CD4-positive, alpha-beta T cell (primary cell): ENCODE measurements at regions not wholly inside any gene's neighbourhood (a gene's known extent, or its start where the extent isn't known, plus 50 kb on each side); places are given as distances from the start of the nearest gene placed in this dataset.
A peak's percentile ranks its signal among the peaks of the same experiment; 100 is the strongest.
"Not testable (repeated sequence)": the region's sequence is repeated elsewhere in the genome, so short reads cannot be mapped to it uniquely, and the experiment has no call there.

ENCODE experiments used
- ATAC-seq: fragments of 200-7000 bp; cut with Tn5 transposase; one replicate; pipeline ENCODE4 v1.10.0; 2022; ENCODE audit warnings: mild to moderate bottlenecking; ENCODE audit not compliant: poor library complexity
- CTCF ChIA-PET: fragments of 350-600 bp; sonication (Branson Sonifier 250); formaldehyde crosslinking; loops from one replicate; lab custom pipeline; 2021; ENCODE audit warnings: antibody characterized with exemption, inconsistent platforms; lab: Charles Lee
- POLR2A ChIA-PET: fragments of 350-600 bp; sonication (Branson Sonifier 250); formaldehyde crosslinking; loops from one replicate; lab custom pipeline; 2021; ENCODE audit warnings: antibody characterized with exemption, inconsistent platforms; lab: Charles Lee
- DNase-seq, 14 experiments: peaks; one replicate each; pipeline ENCODE4 v3.0.0-alpha.2; 2013 to 2020; ENCODE audit warnings: mixed read lengths in 2 of 14
- H3K27ac ChIP-seq, 2 donors: one replicate each; pipeline versions ENCODE4 v1.5.1 to v1.7.0; 2013; ENCODE audit warnings: low read length in 2 of 2, low read depth in 1 of 2, mild to moderate bottlenecking in 1 of 2
- H3K27me3 ChIP-seq, 2 experiments: 1 replicate in 1 of 2; 2 replicates in 1 of 2; pipeline versions ENCODE4 v1.6.1 to v1.7.0; 2013; ENCODE audit warnings: low read length in 2 of 2, control low read depth in 1 of 2, mild to moderate bottlenecking in 1 of 2, moderate library complexity in 1 of 2; ENCODE audit not compliant: insufficient read depth in 2 of 2, control insufficient read depth in 1 of 2
- H3K36me3 ChIP-seq: one replicate; pipeline ENCODE4 v1.6.1; 2013; ENCODE audit warnings: low read length, control low read depth; ENCODE audit not compliant: insufficient read depth
- H3K4me1 ChIP-seq: one replicate; pipeline ENCODE4 v1.6.1; 2013; ENCODE audit warnings: low read length, control low read depth; ENCODE audit not compliant: insufficient read depth
- H3K4me3 ChIP-seq: one replicate; pipeline ENCODE4 v1.5.1; 2013; ENCODE audit warnings: mild to moderate bottlenecking, low read length, moderate library complexity
- H3K9me3 ChIP-seq, 2 experiments: 1 replicate in 1 of 2; 2 replicates in 1 of 2; pipeline versions ENCODE4 v1.6.1 to v1.7.0; 2013; ENCODE audit warnings: low read length in 2 of 2, mild to moderate bottlenecking in 2 of 2, control low read depth in 1 of 2, moderate library complexity in 1 of 2; ENCODE audit not compliant: control insufficient read depth in 1 of 2, insufficient read depth in 1 of 2
- H3K27ac Mint-ChIP-seq: one replicate; pipeline ENCODE4 v1.8.0; 2020; ENCODE audit warnings: mixed read lengths
- H3K27me3 Mint-ChIP-seq: one replicate; pipeline ENCODE4 v1.8.0; 2021; ENCODE audit warnings: mixed read lengths
- H3K36me3 Mint-ChIP-seq: one replicate; pipeline ENCODE4 v1.8.0; 2021; ENCODE audit warnings: low read depth, mixed read lengths
- H3K4me1 Mint-ChIP-seq: one replicate; pipeline ENCODE4 v1.8.0; 2021; ENCODE audit warnings: low read depth, mixed read lengths
- H3K4me3 Mint-ChIP-seq: one replicate; pipeline ENCODE4 v1.8.0; 2020; ENCODE audit warnings: mild to moderate bottlenecking, mixed read lengths
- H3K9me3 Mint-ChIP-seq: one replicate; pipeline ENCODE4 v1.8.0; 2020; ENCODE audit warnings: mixed read lengths
- intact Hi-C, 2 experiments: fragments of 100-400 bp; cut with DNase I in 1 of 2; cut with micrococcal nuclease in 1 of 2; formaldehyde crosslinking; loops; one replicate each; pipeline versions ENCODE4 v1.15.1 to v1.9.0; 2023 to 2025; cut with DNase I, micrococcal nuclease
- TF ChIP-seq, protein P1 (sequence below): fragments of 200-600 bp; IDR thresholded peaks from one replicate; pipeline ENCODE4 v1.8.0; 2022; ENCODE audit warnings: antibody characterized with exemption, mild to moderate bottlenecking

GRCh38 chr22:25331050-25331449 lies 111.6 kb downstream of the CRYBB2 start:
- no peaks in the 10 kb centered on the region for H3K27me3 Mint-ChIP-seq
- DNase-seq (no peak), ATAC-seq (no peak)
- no peak overlapping the region for H3K27ac Mint-ChIP-seq
- ChIA-PET POLR2A (no interaction called here), CTCF (no interaction called here)
- no peaks in the 10 kb centered on the region for H3K9me3 ChIP-seq
- no peaks in the 10 kb centered on the region for H3K36me3 ChIP-seq
- H3K27ac ChIP-seq: no peak overlapping the region
- no peaks in the 10 kb centered on the region for H3K4me1 Mint-ChIP-seq
- no peaks in the 10 kb centered on the region for H3K36me3 Mint-ChIP-seq
- no peaks in the 10 kb centered on the region for H3K27me3 ChIP-seq
- no peaks in the 10 kb centered on the region for H3K4me1 ChIP-seq
- intact Hi-C loops: no loop called here
- TF ChIP-seq, protein P1, sequence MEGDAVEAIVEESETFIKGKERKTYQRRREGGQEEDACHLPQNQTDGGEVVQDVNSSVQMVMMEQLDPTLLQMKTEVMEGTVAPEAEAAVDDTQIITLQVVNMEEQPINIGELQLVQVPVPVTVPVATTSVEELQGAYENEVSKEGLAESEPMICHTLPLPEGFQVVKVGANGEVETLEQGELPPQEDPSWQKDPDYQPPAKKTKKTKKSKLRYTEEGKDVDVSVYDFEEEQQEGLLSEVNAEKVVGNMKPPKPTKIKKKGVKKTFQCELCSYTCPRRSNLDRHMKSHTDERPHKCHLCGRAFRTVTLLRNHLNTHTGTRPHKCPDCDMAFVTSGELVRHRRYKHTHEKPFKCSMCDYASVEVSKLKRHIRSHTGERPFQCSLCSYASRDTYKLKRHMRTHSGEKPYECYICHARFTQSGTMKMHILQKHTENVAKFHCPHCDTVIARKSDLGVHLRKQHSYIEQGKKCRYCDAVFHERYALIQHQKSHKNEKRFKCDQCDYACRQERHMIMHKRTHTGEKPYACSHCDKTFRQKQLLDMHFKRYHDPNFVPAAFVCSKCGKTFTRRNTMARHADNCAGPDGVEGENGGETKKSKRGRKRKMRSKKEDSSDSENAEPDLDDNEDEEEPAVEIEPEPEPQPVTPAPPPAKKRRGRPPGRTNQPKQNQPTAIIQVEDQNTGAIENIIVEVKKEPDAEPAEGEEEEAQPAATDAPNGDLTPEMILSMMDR: no peak
- H3K4me3 Mint-ChIP-seq: no peak overlapping the region
- no peak overlapping the region for H3K4me3 ChIP-seq
- no peaks in the 10 kb centered on the region for H3K9me3 Mint-ChIP-seq

GRCh38 chr22:25331911-25332310 lies 112.5 kb downstream of the CRYBB2 start:
- H3K9me3 ChIP-seq, H3K4me1 Mint-ChIP-seq, H3K27me3 Mint-ChIP-seq, POLR2A ChIA-PET, H3K4me3 Mint-ChIP-seq, H3K27me3 ChIP-seq, H3K9me3 Mint-ChIP-seq, CTCF ChIA-PET, H3K27ac Mint-ChIP-seq, ATAC-seq, H3K36me3 Mint-ChIP-seq, H3K4me3 ChIP-seq, H3K4me1 ChIP-seq, DNase-seq, H3K36me3 ChIP-seq, intact Hi-C loops, H3K27ac ChIP-seq: not testable (repeated sequence)

- Histone ChIP-seq H3K36me3 (no peaks in the 10 kb centered on the region), H3K27ac (no peak overlapping the region), H3K27me3 (no peaks in the 10 kb centered on the region), H3K4me3 (no peak overlapping the region), H3K9me3 (peaks cover 0 to under 1% of the 10 kb centered on the region in 2 experiments), H3K4me1 (no peaks in the 10 kb centered on the region)
- no peaks in the 10 kb centered on the region for H3K27me3 Mint-ChIP-seq
- no peak overlapping the region for H3K27ac Mint-ChIP-seq
- ATAC-seq: no peak
- peaks cover 5% of the 10 kb centered on the region for H3K36me3 Mint-ChIP-seq
- POLR2A ChIA-PET: no interaction called here
- TF ChIP-seq, protein P1: no peak
- H3K4me1 Mint-ChIP-seq: no peaks in the 10 kb centered on the region
- DNase-seq: no peak
- CTCF ChIA-PET: no interaction called here
- intact Hi-C loops: no loop called here
- peaks cover 3% of the 10 kb centered on the region for H3K9me3 Mint-ChIP-seq
- H3K4me3 Mint-ChIP-seq: no peak overlapping the region
Observed at GRCh38 chr22:25332386-25332785, 112.9 kb downstream of the CRYBB2 start.

- no peak for ATAC-seq
Observed at GRCh38 chr22:25334162-25334490, 114.7 kb downstream of the CRYBB2 start.

GRCh38 chr22:25334631-25335030 lies 115.2 kb downstream of the CRYBB2 start:
- H3K27me3 Mint-ChIP-seq, H3K36me3 ChIP-seq, POLR2A ChIA-PET, H3K9me3 Mint-ChIP-seq, DNase-seq, H3K27ac ChIP-seq, ATAC-seq, H3K4me3 Mint-ChIP-seq, H3K4me1 ChIP-seq, H3K4me1 Mint-ChIP-seq, intact Hi-C loops, H3K27ac Mint-ChIP-seq, H3K27me3 ChIP-seq, CTCF ChIA-PET, H3K4me3 ChIP-seq, H3K36me3 Mint-ChIP-seq: not testable (repeated sequence)
- peaks cover 4 to 14% of the 10 kb centered on the region in 2 experiments for H3K9me3 ChIP-seq

More at GRCh38 chr22:25334162-25334490, 114.7 kb downstream of the CRYBB2 start:
- no peak overlapping the region for H3K4me3 Mint-ChIP-seq
- POLR2A ChIA-PET: no interaction called here
- CTCF ChIA-PET: no interaction called here
- Histone ChIP-seq H3K4me1 (no peaks in the 10 kb centered on the region), H3K27ac (no peak overlapping the region), H3K36me3 (no peaks in the 10 kb centered on the region), H3K27me3 (no peaks in the 10 kb centered on the region), H3K4me3 (no peak overlapping the region), H3K9me3 (peaks cover 4 to 9% of the 10 kb centered on the region in 2 experiments)
- peaks cover 6% of the 10 kb centered on the region for H3K36me3 Mint-ChIP-seq
- TF ChIP-seq, protein P1: no peak
- H3K9me3 Mint-ChIP-seq: peaks cover 5% of the 10 kb centered on the region
- H3K4me1 Mint-ChIP-seq: no peaks in the 10 kb centered on the region
- intact Hi-C loops: no loop called here
- no peaks in the 10 kb centered on the region for H3K27me3 Mint-ChIP-seq
- peak in 10 of 14 experiments; percentile 10 to 57 (median 36) for DNase-seq
- H3K27ac Mint-ChIP-seq: no peak overlapping the region
